ENCODE measurements at regions not wholly inside any gene's neighbourhood (a gene's known extent, or its start where the extent isn't known, plus 50 kb on each side); places are given as distances from the start of the nearest gene placed in this dataset.

- TF ChIP-seq GATA2 (IDR thresholded peaks at IDR 0.05; ENCODE audit: low read depth, low read length) (no peak), GATA3 (IDR thresholded peaks at IDR 0.05; ENCODE audit: low read depth, low read length) (no peak)
Observed at GRCh38 chr6:167676666-167677421, 149.9 kb upstream of the AFDN start.
